ENCODE measurements at regions not wholly inside any gene's neighbourhood (a gene's known extent, or its start where the extent isn't known, plus 50 kb on each side); places are given as distances from the start of the nearest gene placed in this dataset.

- TF ChIP-seq POLR2A (IDR thresholded peaks at IDR 0.05; ENCODE audit: low read length) (no peak), GATA1 (IDR thresholded peaks at IDR 0.05; ENCODE audit: low read depth, low read length) (no peak)
Observed at GRCh38 chr5:8695902-8696845, 827.2 kb downstream of the MTRR start.
